Pons (tissue), 1 donor: ENCODE measurements at regions not wholly inside any gene's neighbourhood (a gene's known extent, or its start where the extent isn't known, plus 50 kb on each side); places are given as distances from the start of the nearest gene placed in this dataset.
A peak's percentile ranks its signal among the peaks of the same experiment; 100 is the strongest.

Experiments used
- DNase-seq: peaks from one replicate; pipeline ENCODE4 v3.0.0-alpha.2; 2016; ENCODE audit warnings: low spot score

GRCh38 chr4:128388352-128388630 is 100.7 kb upstream of the PGRMC2 start:
- DNase-seq: no peak

GRCh38 chr4:128387600-128388351 is 100.2 kb upstream of the PGRMC2 start:
- DNase-seq: no peak

GRCh38 chr4:128386761-128387599 is 99.4 kb upstream of the PGRMC2 start:
- peak; percentile 90 for DNase-seq

- DNase-seq: peak; percentile 38
Observed at GRCh38 chr4:128385683-128386304, 98.2 kb upstream of the PGRMC2 start.

- no peak for DNase-seq
Observed at GRCh38 chr4:128384765-128385598, 97.4 kb upstream of the PGRMC2 start.

GRCh38 chr4:128384091-128384520 is 96.5 kb upstream of the PGRMC2 start:
- DNase-seq: no peak

- DNase-seq: no peak
Observed at GRCh38 chr4:128381748-128382559, 94.3 kb upstream of the PGRMC2 start.

- no peak for DNase-seq
Observed at GRCh38 chr4:128380306-128380705, 92.7 kb upstream of the PGRMC2 start.

GRCh38 chr4:128379860-128380259 is 92.2 kb upstream of the PGRMC2 start:
- no peak for DNase-seq

- no peak for DNase-seq
Observed at GRCh38 chr4:128378668-128379067, 91.1 kb upstream of the PGRMC2 start.

GRCh38 chr4:128376958-128377357 is 89.3 kb upstream of the PGRMC2 start:
- no peak for DNase-seq

GRCh38 chr4:128376303-128376702 is 88.7 kb upstream of the PGRMC2 start:
- DNase-seq: no peak

- DNase-seq: no peak
Observed at GRCh38 chr4:128373628-128374027, 86.0 kb upstream of the PGRMC2 start.

GRCh38 chr4:128371876-128372275 is 84.3 kb upstream of the PGRMC2 start:
- no peak for DNase-seq

GRCh38 chr4:128371001-128371777 is 83.6 kb upstream of the PGRMC2 start:
- DNase-seq: no peak

GRCh38 chr4:128366212-128366611 is 78.6 kb upstream of the PGRMC2 start:
- DNase-seq: no peak

- no peak for DNase-seq
Observed at GRCh38 chr4:128364565-128364964, 77.0 kb upstream of the PGRMC2 start.

GRCh38 chr4:128363966-128364365 is 76.4 kb upstream of the PGRMC2 start:
- DNase-seq: no peak

- DNase-seq: no peak
Observed at GRCh38 chr4:128362760-128363159, 75.1 kb upstream of the PGRMC2 start.

GRCh38 chr4:128359422-128359821 is 71.8 kb upstream of the PGRMC2 start:
- no peak for DNase-seq

GRCh38 chr4:128358913-128359279 is 71.3 kb upstream of the PGRMC2 start:
- no peak for DNase-seq
